Kidney (tissue), 13 donors: ENCODE measurements at regions not wholly inside any gene's neighbourhood (a gene's known extent, or its start where the extent isn't known, plus 50 kb on each side); places are given as distances from the start of the nearest gene placed in this dataset.

Experiments used
- DNase-seq, 5 donors: peaks; one replicate each; pipeline ENCODE4 v3.0.0-alpha.2; 2013 to 2020
- FAIRE-seq: peaks from 2 replicates; lab custom pipeline; 2012; peaks lifted over from hg19 to GRCh38; lab: Jason Lieb, UNC
- H3K27ac ChIP-seq, 2 donors: one replicate each; pipeline ENCODE4 v1.7.0; 2013; ENCODE audit warnings: low read depth in 2 of 2, low read length in 2 of 2, inconsistent platforms in 1 of 2
- H3K27me3 ChIP-seq: one replicate; pipeline ENCODE4 v1.7.1; 2013; ENCODE audit warnings: low read length, inconsistent platforms; ENCODE audit not compliant: control insufficient read depth, insufficient read depth
- H3K36me3 ChIP-seq, 3 donors: one replicate each; pipeline versions ENCODE4 v1.7.0 to v1.7.1; 2013; ENCODE audit warnings: low read length in 3 of 3, control low read depth in 1 of 3, inconsistent platforms in 1 of 3; ENCODE audit not compliant: insufficient read depth in 3 of 3, control insufficient read depth in 2 of 3
- H3K4me1 ChIP-seq, 3 donors: one replicate each; pipeline versions ENCODE4 v1.7.0 to v1.7.1; 2013; ENCODE audit warnings: low read length in 3 of 3, inconsistent platforms in 1 of 3, low read depth in 1 of 3; ENCODE audit not compliant: control insufficient read depth in 2 of 3, insufficient read depth in 2 of 3
- H3K4me3 ChIP-seq, 3 donors: one replicate each; pipeline versions ENCODE4 v1.7.0 to v1.8.1; 2013; ENCODE audit warnings: low read length in 3 of 3, control low read depth in 1 of 3, inconsistent platforms in 1 of 3
- H3K9ac ChIP-seq, 3 donors: one replicate each; pipeline versions ENCODE4 v1.7.0 to v1.7.1; 2013; ENCODE audit warnings: low read length in 3 of 3, control low read depth in 1 of 3, inconsistent platforms in 1 of 3
- H3K9me3 ChIP-seq, 3 donors: one replicate each; pipeline versions ENCODE4 v1.7.0 to v1.7.1; 2013; ENCODE audit warnings: low read length in 3 of 3, control low read depth in 1 of 3, inconsistent platforms in 1 of 3; ENCODE audit not compliant: control insufficient read depth in 2 of 3, insufficient read depth in 1 of 3
- intact Hi-C: fragments of 100-400 bp; cut with DNase I; formaldehyde crosslinking; loops from one replicate; pipeline ENCODE4 v1.11.1; 2022
- TF ChIP-seq, protein P1 (sequence below): IDR thresholded peaks from 3 replicates; pipeline ENCODE4 v1.5.1; 2012; ENCODE audit warnings: mild to moderate bottlenecking, moderate library complexity, borderline replicate concordance; ENCODE audit not compliant: insufficient read depth; ENCODE audit errors: extremely low read depth
- donor health status: control.
- donor health status: control.
- donor health status: control.
- donor health status: control.
- donor health status: control.
- donor health status: DM: yes; HTN: yes; CAD: no.
- donor health status: Normal renal cell carcinoma (clear cell type).

DNA sequence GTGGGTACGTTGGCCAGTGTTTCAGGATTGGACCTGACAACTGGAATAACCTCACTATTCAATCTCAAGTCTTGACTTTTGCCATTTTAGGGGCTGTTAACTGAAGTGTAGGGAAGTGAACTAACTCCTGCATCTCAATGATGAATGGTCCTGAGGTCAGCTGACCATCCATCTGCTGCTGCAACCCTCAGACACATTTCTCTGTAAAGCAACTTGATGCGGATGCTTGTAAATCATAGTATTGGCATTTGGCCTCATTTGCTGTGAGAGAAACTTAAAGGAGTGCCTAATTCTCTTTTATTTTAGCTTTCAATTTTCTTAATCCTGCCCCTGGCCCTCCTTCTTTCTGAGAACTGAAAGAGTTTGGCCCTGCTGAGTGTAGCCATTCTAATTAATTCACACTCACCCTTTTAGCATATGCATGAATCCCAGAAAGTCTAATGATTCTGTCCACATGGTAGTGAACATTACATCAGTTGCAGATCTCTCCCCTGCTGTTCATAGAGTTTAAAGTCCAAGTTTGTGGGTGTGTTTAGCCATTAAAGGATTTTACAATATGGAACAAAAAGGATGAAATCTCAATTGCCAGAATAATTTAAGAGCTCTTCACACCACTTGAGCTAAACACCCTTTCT lies 1531.4 kb upstream of the SLC10A2 start:
- H3K4me1 ChIP-seq, result no peaks in the 10 kb centered on the region
- DNase-seq (peak in 2 of 5 donors; percentile 34 to 35), FAIRE-seq (no peak)
- H3K36me3 ChIP-seq, result no peaks in the 10 kb centered on the region
- H3K9ac ChIP-seq, result no peak overlapping the region
- H3K27ac ChIP-seq, result no peak overlapping the region
- intact Hi-C loops, result no loop called here
- no peak overlapping the region for H3K4me3 ChIP-seq
- H3K27me3 ChIP-seq, result no peaks in the 10 kb centered on the region
- TF ChIP-seq, protein P1, sequence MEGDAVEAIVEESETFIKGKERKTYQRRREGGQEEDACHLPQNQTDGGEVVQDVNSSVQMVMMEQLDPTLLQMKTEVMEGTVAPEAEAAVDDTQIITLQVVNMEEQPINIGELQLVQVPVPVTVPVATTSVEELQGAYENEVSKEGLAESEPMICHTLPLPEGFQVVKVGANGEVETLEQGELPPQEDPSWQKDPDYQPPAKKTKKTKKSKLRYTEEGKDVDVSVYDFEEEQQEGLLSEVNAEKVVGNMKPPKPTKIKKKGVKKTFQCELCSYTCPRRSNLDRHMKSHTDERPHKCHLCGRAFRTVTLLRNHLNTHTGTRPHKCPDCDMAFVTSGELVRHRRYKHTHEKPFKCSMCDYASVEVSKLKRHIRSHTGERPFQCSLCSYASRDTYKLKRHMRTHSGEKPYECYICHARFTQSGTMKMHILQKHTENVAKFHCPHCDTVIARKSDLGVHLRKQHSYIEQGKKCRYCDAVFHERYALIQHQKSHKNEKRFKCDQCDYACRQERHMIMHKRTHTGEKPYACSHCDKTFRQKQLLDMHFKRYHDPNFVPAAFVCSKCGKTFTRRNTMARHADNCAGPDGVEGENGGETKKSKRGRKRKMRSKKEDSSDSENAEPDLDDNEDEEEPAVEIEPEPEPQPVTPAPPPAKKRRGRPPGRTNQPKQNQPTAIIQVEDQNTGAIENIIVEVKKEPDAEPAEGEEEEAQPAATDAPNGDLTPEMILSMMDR, result no peak
- no peaks in the 10 kb centered on the region for H3K9me3 ChIP-seq

DNA sequence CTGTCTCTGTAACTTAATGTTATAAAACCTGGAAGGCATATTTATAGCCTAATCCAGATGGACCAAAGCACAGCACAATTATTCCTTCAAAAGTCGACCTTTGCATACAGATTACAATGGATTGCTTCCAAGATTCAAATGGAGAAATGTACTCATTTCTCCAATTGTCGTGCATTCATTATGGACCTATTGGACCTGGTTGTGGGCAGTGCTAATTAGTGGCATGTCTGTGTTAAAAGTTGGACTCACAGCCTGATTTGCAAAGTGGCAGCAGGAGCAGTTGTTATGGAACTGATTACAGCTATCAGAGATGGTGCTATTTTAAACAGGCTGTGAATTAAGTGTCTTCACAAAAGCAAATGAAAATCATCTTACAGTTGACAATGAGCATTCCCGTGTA lies 1529.3 kb upstream of the SLC10A2 start:
- DNase-seq (peak in 2 of 5 donors; percentile 23 to 35), FAIRE-seq (no peak)
- H3K9me3 ChIP-seq, result no peaks in the 10 kb centered on the region
- intact Hi-C loops, result no loop called here
- H3K36me3 ChIP-seq, result no peaks in the 10 kb centered on the region
- TF ChIP-seq, protein P1, result no peak
- no peak overlapping the region for H3K9ac ChIP-seq
- H3K27me3 ChIP-seq, result no peaks in the 10 kb centered on the region
- H3K4me1 ChIP-seq, result no peaks in the 10 kb centered on the region
- H3K27ac ChIP-seq, result no peak overlapping the region
- H3K4me3 ChIP-seq, result no peak overlapping the region

DNA sequence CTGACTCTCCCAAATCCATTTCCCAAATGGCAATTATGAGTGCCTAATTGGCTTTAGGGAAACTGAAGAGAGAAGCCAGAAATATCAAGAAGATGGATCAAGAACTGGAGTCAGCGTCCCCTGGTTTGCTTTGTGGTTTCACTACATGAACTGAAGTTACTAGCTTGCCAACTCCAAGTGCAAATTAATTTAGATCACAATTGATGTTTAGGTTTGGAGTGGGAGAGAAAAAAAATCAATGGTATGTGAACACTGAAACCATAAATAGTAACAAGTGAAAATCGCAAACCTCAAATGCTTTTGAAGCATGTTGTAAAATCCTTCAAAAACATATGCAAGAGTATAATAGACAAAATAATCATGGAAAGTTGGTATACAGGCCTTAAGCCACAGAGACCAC lies 1528.6 kb upstream of the SLC10A2 start:
- TF ChIP-seq, protein P1, result no peak
- H3K9me3 ChIP-seq, result no peaks in the 10 kb centered on the region
- no peak for DNase-seq
- intact Hi-C loops, result no loop called here
- no peak overlapping the region for H3K27ac ChIP-seq
- H3K9ac ChIP-seq, result no peak overlapping the region
- H3K36me3 ChIP-seq, result no peaks in the 10 kb centered on the region
- no peak for FAIRE-seq
- no peak overlapping the region for H3K4me3 ChIP-seq
- H3K4me1 ChIP-seq, result no peaks in the 10 kb centered on the region
- no peaks in the 10 kb centered on the region for H3K27me3 ChIP-seq

DNA sequence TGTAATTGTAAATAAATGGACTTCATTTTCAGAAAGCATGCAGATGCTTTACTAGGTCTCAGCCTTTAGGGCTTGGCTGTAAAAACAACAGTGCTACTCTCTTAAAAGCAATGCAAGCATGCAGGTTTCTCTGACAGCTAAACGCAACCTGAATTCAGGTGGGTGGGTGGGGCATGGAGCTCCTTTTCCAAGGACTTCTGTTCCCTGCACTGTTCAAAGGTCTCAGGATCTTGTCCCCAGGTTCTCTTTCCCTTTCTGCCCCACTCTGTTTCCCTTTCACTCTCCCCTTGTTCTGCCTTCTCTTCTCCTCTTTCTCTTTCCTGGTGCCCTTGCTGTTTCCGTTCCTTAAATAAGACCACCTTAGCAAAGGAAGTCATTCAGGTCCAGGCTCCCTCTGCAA lies 1527.5 kb upstream of the SLC10A2 start:
- TF ChIP-seq, protein P1, result no peak
- intact Hi-C loops, result no loop called here
- no peaks in the 10 kb centered on the region for H3K36me3 ChIP-seq
- FAIRE-seq (no peak), DNase-seq (no peak)
- no peak overlapping the region for H3K4me3 ChIP-seq
- no peaks in the 10 kb centered on the region for H3K9me3 ChIP-seq
- no peak overlapping the region for H3K9ac ChIP-seq
- H3K27me3 ChIP-seq, result no peaks in the 10 kb centered on the region
- H3K27ac ChIP-seq, result no peak overlapping the region
- H3K4me1 ChIP-seq, result no peaks in the 10 kb centered on the region
